B cell (primary cell): ENCODE measurements at regions not wholly inside any gene's neighbourhood (a gene's known extent, or its start where the extent isn't known, plus 50 kb on each side); places are given as distances from the start of the nearest gene placed in this dataset.

Experiments
- ATAC-seq: fragments of 200-7000 bp; cut with Tn5 transposase; one replicate; pipeline ENCODE4 v1.10.0; 2021; ENCODE audit warnings: low read depth, mild to moderate bottlenecking, moderate number of reproducible peaks, moderate library complexity
- CTCF ChIA-PET: fragments of 350-600 bp; sonication (Branson Sonifier 250); formaldehyde crosslinking; loops from one replicate; lab custom pipeline; 2021; ENCODE audit warnings: antibody characterized with exemption, inconsistent platforms; lab: Charles Lee
- POLR2A ChIA-PET: fragments of 350-600 bp; sonication (Branson Sonifier 250); formaldehyde crosslinking; loops from one replicate; lab custom pipeline; 2021; ENCODE audit warnings: antibody characterized with exemption; lab: Charles Lee
- DNase-seq: peaks from one replicate; pipeline ENCODE4 v3.0.0; 2013
- H2AFZ ChIP-seq: 2 replicates; pipeline ENCODE4 v1.6.1; 2012; ENCODE audit warnings: mild to moderate bottlenecking, low read depth, low read length; ENCODE audit not compliant: insufficient read depth, poor library complexity, severe bottlenecking
- H3K27ac ChIP-seq, 2 donors: 1 replicate in 1 of 2; 2 replicates in 1 of 2; pipeline ENCODE4 v1.5.1; 2012 to 2013; ENCODE audit warnings: low read length in 2 of 2, mild to moderate bottlenecking in 2 of 2, moderate library complexity in 1 of 2
- H3K27me3 ChIP-seq, 4 experiments: fragments of 200-600 bp in 1 of 4; sonication (generic) in 1 of 4; replicated peaks in 1 of 4; 1 replicate in 2 of 4; 2 replicates in 2 of 4; pipeline versions ENCODE4 v1.6.1 to v1.7.0; 2013 to 2016; ENCODE audit warnings: low read length in 3 of 4, mild to moderate bottlenecking in 2 of 4, mixed read lengths in 1 of 4, moderate library complexity in 1 of 4; ENCODE audit not compliant: insufficient read depth in 4 of 4, control insufficient read depth in 3 of 4; ENCODE audit errors: control extremely low read depth in 1 of 4
- H3K36me3 ChIP-seq, 2 experiments: replicated peaks in 1 of 2; 1 replicate in 1 of 2; 2 replicates in 1 of 2; pipeline versions ENCODE4 v1.6.1 to v1.7.1; 2013; ENCODE audit warnings: low read length in 1 of 2; ENCODE audit not compliant: insufficient read depth in 2 of 2, control insufficient read depth in 1 of 2; ENCODE audit errors: control extremely low read depth in 1 of 2, extremely low read depth in 1 of 2
- H3K4me1 ChIP-seq, 2 donors: fragments of 200-600 bp in 1 of 2; sonication (generic) in 1 of 2; 1 replicate in 1 of 2; 2 replicates in 1 of 2; pipeline versions ENCODE4 v1.5.1 to v1.6.1; 2013 to 2017; ENCODE audit warnings: low read length in 2 of 2; ENCODE audit not compliant: control insufficient read depth in 2 of 2, insufficient read depth in 2 of 2
- H3K4me2 ChIP-seq: replicated peaks from 2 replicates; pipeline ENCODE3; 2012; ENCODE audit warnings: mild to moderate bottlenecking, low read depth, low read length; ENCODE audit not compliant: poor library complexity, severe bottlenecking
- H3K4me3 ChIP-seq, 5 experiments: fragments of 200-600 bp in 1 of 5; sonication (generic) in 1 of 5; 1 replicate in 3 of 5; 2 replicates in 2 of 5; pipeline versions ENCODE4 v1.5.1 to v1.7.0; 2011 to 2016; ENCODE audit warnings: low read length in 4 of 5, mild to moderate bottlenecking in 4 of 5, low read depth in 2 of 5, control low read depth in 1 of 5, moderate library complexity in 1 of 5; ENCODE audit not compliant: insufficient read depth in 1 of 5; ENCODE audit errors: control extremely low read depth in 1 of 5, extremely low read depth in 1 of 5
- H3K79me2 ChIP-seq: fragments of 200-600 bp; sonication (generic); one replicate; pipeline ENCODE4 v1.6.0; 2016; ENCODE audit warnings: low read length; ENCODE audit not compliant: control insufficient read depth, insufficient read depth
- H3K9ac ChIP-seq: fragments of 200-600 bp; sonication (generic); 2 replicates; pipeline ENCODE4 v1.6.1; 2017; ENCODE audit warnings: mild to moderate bottlenecking, low read length, moderate library complexity
- H3K9me3 ChIP-seq, 3 donors: one replicate each; pipeline versions ENCODE4 v1.6.1 to v1.7.1; 2013; ENCODE audit warnings: low read length in 2 of 3; ENCODE audit not compliant: control insufficient read depth in 2 of 3, insufficient read depth in 1 of 3; ENCODE audit errors: control extremely low read depth in 1 of 3
- H4K20me1 ChIP-seq: 2 replicates; pipeline ENCODE4 v1.6.0; 2012; ENCODE audit warnings: mild to moderate bottlenecking, low read length; ENCODE audit not compliant: insufficient read depth, control insufficient read depth, poor library complexity, severe bottlenecking
- H3K27ac Mint-ChIP-seq: one replicate; pipeline ENCODE4 v1.8.0; 2021; ENCODE audit warnings: mixed read lengths
- H3K27me3 Mint-ChIP-seq: one replicate; pipeline ENCODE4 v1.8.0; 2021; ENCODE audit warnings: mixed read lengths
- H3K4me1 Mint-ChIP-seq: one replicate; pipeline ENCODE4 v1.8.0; 2021; ENCODE audit warnings: mixed read lengths
- H3K4me3 Mint-ChIP-seq: one replicate; pipeline ENCODE4 v1.8.0; 2021; ENCODE audit warnings: mixed read lengths
- H3K9me3 Mint-ChIP-seq: one replicate; pipeline ENCODE4 v1.8.0; 2022; ENCODE audit warnings: mixed read lengths; ENCODE audit not compliant: insufficient read depth
- EZH2 ChIP-seq: IDR thresholded peaks from 2 replicates; pipeline ENCODE4 v1.6.1; 2012; ENCODE audit warnings: borderline replicate concordance, low read depth, mild to moderate bottlenecking, moderate library complexity, low read length; ENCODE audit not compliant: insufficient read depth, poor library complexity, severe bottlenecking
- WGBS: methylation state at CpG from one replicate; pipeline ENCODE4 v1.1.5; 2013; ENCODE audit warnings: missing lambda C conversion rate; ENCODE audit not compliant: insufficient coverage; 5-methylcytosine and 5-hydroxymethylcytosine counted together
- intact Hi-C: fragments of 100-400 bp; cut with micrococcal nuclease; formaldehyde crosslinking; loops from one replicate; pipeline ENCODE4 v1.10.0; 2022
- TF ChIP-seq, protein P1 (sequence below): fragments of 200-600 bp; IDR thresholded peaks from one replicate; pipeline ENCODE4 v1.8.0; 2022; ENCODE audit warnings: antibody characterized with exemption, mild to moderate bottlenecking

DNA sequence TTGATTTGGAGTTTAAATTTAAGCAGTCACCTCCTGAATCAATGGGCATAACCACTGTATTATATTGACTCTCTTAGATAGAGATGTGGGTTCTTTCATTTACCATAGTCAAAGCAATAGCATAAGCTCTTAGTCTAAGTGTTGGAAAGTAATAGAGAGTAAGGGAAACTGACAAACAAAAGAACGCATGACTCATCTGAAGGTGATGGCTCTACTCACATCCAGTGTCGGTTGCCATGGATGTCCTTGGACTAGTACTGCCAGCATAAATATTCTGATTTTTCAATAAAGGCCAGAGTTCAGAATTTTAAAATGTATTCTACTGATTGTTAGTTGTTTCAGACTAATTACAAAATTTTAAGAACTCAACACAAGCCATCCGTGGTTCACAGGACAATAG, 444.9 kb upstream of the DDI1 start:
- Histone ChIP-seq H3K9ac (no peak overlapping the region), H3K4me3 (no peak overlapping the region), H2AFZ (no peak overlapping the region), H3K27ac (no peak overlapping the region), H3K4me2 (no peak overlapping the region), H3K79me2 (no peaks in the 10 kb centered on the region), H4K20me1 (no peaks in the 10 kb centered on the region), H3K9me3 (no peaks in the 10 kb centered on the region), H3K36me3 (no peaks in the 10 kb centered on the region), H3K4me1 (no peaks in the 10 kb centered on the region), H3K27me3 (no peaks in the 10 kb centered on the region)
- 80% methylated on average over 1 of the region's 3 CpGs for WGBS
- no peak for ATAC-seq
- Mint-ChIP-seq H3K27me3 (no peaks in the 10 kb centered on the region), H3K9me3 (no peaks in the 10 kb centered on the region), H3K4me3 (no peak overlapping the region), H3K4me1 (no peaks in the 10 kb centered on the region), H3K27ac (no peak overlapping the region)
- TF ChIP-seq, protein P1, sequence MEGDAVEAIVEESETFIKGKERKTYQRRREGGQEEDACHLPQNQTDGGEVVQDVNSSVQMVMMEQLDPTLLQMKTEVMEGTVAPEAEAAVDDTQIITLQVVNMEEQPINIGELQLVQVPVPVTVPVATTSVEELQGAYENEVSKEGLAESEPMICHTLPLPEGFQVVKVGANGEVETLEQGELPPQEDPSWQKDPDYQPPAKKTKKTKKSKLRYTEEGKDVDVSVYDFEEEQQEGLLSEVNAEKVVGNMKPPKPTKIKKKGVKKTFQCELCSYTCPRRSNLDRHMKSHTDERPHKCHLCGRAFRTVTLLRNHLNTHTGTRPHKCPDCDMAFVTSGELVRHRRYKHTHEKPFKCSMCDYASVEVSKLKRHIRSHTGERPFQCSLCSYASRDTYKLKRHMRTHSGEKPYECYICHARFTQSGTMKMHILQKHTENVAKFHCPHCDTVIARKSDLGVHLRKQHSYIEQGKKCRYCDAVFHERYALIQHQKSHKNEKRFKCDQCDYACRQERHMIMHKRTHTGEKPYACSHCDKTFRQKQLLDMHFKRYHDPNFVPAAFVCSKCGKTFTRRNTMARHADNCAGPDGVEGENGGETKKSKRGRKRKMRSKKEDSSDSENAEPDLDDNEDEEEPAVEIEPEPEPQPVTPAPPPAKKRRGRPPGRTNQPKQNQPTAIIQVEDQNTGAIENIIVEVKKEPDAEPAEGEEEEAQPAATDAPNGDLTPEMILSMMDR = no peak
- no peak for TF ChIP-seq EZH2
- DNase-seq = no peak
- intact Hi-C loops = no loop called here
- CTCF ChIA-PET = interaction anchor here (1.3 kb wide), 1 partner anchor 9 kb away, joined by 5 read pairs; no protein-coding TSS in a partner anchor
- POLR2A ChIA-PET = no interaction called here

- Histone ChIP-seq H3K27me3 (no peaks in the 10 kb centered on the region), H3K79me2 (no peaks in the 10 kb centered on the region), H3K4me2 (no peak overlapping the region), H4K20me1 (no peaks in the 10 kb centered on the region), H3K27ac (no peak overlapping the region), H3K9me3 (no peaks in the 10 kb centered on the region), H3K9ac (no peak overlapping the region), H2AFZ (no peak overlapping the region), H3K4me1 (no peaks in the 10 kb centered on the region), H3K4me3 (no peak overlapping the region), H3K36me3 (no peaks in the 10 kb centered on the region)
- no peak for ATAC-seq
- ChIA-PET CTCF (interaction anchor here (1.1 kb wide), 1 partner anchor 8 kb away, joined by 6 read pairs; no protein-coding TSS in a partner anchor), POLR2A (no interaction called here)
- Mint-ChIP-seq H3K9me3 (no peaks in the 10 kb centered on the region), H3K27ac (no peak overlapping the region), H3K4me3 (no peak overlapping the region), H3K4me1 (no peaks in the 10 kb centered on the region), H3K27me3 (peaks cover 3% of the 10 kb centered on the region)
- intact Hi-C loops = no loop called here
- DNase-seq = no peak
- no peak for TF ChIP-seq EZH2
- TF ChIP-seq, protein P1 = no peak
Measured at GRCh38 chr11:103594283-103594682, 442.2 kb upstream of the DDI1 start.
